ENCODE measurements at regions not wholly inside any gene's neighbourhood (a gene's known extent, or its start where the extent isn't known, plus 50 kb on each side); places are given as distances from the start of the nearest gene placed in this dataset.

GRCh38 chr13:48600374-48601364 is 53.1 kb upstream of the CYSLTR2 start:
- no peak for DNase-seq (ENCODE audit: low spot score in 2 of 2, unreplicated experiment in 2 of 2)
- Mint-ChIP-seq H3K36me3 (peaks cover 13% of the 10 kb centered on the region), H3K4me3 (no peak overlapping the region), H3K4me1 (peaks cover 34% of the 10 kb centered on the region), H3K9me3 (peaks cover 34% of the 10 kb centered on the region), H3K27me3 (ENCODE audit: low read depth) (no peaks in the 10 kb centered on the region), H3K27ac (peak overlapping the region; percentile 93)
- TF ChIP-seq, protein P1, sequence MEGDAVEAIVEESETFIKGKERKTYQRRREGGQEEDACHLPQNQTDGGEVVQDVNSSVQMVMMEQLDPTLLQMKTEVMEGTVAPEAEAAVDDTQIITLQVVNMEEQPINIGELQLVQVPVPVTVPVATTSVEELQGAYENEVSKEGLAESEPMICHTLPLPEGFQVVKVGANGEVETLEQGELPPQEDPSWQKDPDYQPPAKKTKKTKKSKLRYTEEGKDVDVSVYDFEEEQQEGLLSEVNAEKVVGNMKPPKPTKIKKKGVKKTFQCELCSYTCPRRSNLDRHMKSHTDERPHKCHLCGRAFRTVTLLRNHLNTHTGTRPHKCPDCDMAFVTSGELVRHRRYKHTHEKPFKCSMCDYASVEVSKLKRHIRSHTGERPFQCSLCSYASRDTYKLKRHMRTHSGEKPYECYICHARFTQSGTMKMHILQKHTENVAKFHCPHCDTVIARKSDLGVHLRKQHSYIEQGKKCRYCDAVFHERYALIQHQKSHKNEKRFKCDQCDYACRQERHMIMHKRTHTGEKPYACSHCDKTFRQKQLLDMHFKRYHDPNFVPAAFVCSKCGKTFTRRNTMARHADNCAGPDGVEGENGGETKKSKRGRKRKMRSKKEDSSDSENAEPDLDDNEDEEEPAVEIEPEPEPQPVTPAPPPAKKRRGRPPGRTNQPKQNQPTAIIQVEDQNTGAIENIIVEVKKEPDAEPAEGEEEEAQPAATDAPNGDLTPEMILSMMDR (IDR thresholded peaks at IDR 0.05; ENCODE audit: unreplicated experiment): no peak

DNA sequence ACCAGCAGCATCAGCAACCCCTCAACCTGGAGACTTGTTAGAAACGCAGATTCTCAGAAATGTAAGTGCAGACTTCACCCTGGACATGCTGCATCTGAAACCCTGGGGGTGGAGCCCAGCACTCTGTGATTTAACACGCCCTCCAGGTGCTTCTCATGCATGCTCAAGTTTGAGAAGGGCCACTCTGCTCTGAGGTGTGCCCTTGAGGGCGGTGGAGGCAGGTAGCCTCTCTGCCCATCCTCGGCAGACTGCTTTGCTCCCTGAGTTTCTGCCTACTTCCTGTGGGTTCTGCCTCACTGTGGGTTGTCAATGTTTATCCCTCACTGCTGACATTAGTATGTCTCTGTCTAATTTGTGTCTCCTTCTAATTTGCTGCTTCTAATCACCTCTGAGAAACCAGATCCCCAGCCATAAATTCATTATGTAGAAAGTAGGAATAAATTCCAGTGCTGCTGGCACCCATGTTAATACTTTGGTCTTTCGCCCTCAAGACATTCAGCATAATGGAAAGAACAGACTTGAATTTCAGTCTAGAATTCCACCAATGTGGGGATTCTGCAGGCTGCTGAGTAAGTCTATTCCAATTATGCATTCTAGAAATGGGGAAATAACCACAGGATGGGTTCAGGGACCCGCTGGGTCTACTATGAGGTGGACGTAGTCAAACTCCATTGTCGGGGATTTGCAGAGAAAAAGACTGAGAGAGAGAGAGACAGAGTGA is 51.3 kb upstream of the CYSLTR2 start:
- peaks cover 42% of the 10 kb centered on the region for H3K9me3 Mint-ChIP-seq
- no peaks in the 10 kb centered on the region for H3K27me3 Mint-ChIP-seq (ENCODE audit: low read depth)
- H3K4me1 Mint-ChIP-seq: peaks cover 32% of the 10 kb centered on the region
- TF ChIP-seq, protein P1 (IDR thresholded peaks at IDR 0.05; ENCODE audit: unreplicated experiment): no peak
- peaks cover 25% of the 10 kb centered on the region for H3K36me3 Mint-ChIP-seq
- H3K4me3 Mint-ChIP-seq: no peak overlapping the region
- no peak for DNase-seq (ENCODE audit: low spot score in 2 of 2, unreplicated experiment in 2 of 2)
- H3K27ac Mint-ChIP-seq: peak overlapping the region; percentile 69

GRCh38 chr13:48603375-48603774 is 50.4 kb upstream of the CYSLTR2 start:
- Mint-ChIP-seq H3K27me3 (ENCODE audit: low read depth) (no peaks in the 10 kb centered on the region), H3K27ac (peak overlapping the region; percentile 65), H3K9me3 (peaks cover 42% of the 10 kb centered on the region)

More at GRCh38 chr13:48603375-48603774, 50.4 kb upstream of the CYSLTR2 start:
- H3K36me3 Mint-ChIP-seq: peaks cover 25% of the 10 kb centered on the region
- no peak for DNase-seq (ENCODE audit: low spot score in 2 of 2, unreplicated experiment in 2 of 2)
- TF ChIP-seq, protein P1 (IDR thresholded peaks at IDR 0.05; ENCODE audit: unreplicated experiment): no peak
- H3K4me3 Mint-ChIP-seq: no peak overlapping the region
- H3K4me1 Mint-ChIP-seq: peaks cover 32% of the 10 kb centered on the region
